Panc1 (cell line): ENCODE measurements at regions not wholly inside any gene's neighbourhood (a gene's known extent, or its start where the extent isn't known, plus 50 kb on each side); places are given as distances from the start of the nearest gene placed in this dataset.

Experiments used
- ATAC-seq: fragments of 200-7000 bp; cut with Tn5 transposase; 2 replicates; pipeline ENCODE4 v1.9.1; 2020; ENCODE audit warnings: mild to moderate bottlenecking, moderate library complexity
- BruUV-seq: library from RNA; stranded (reverse); fragments of 400-500 nt; replicated peaks from 2 replicates; lab custom pipeline; 2021; lab: Mats Ljungman, UMichigan
- CTCF ChIA-PET: fragments of 300-600 bp; sonication (Branson Sonifier 250); formaldehyde crosslinking; loops from one replicate; lab custom pipeline; 2022; ENCODE audit warnings: antibody characterized with exemption; lab: Charles Lee
- POLR2A ChIA-PET: fragments of 300-600 bp; sonication (Branson Sonifier 250); formaldehyde crosslinking; loops from one replicate; lab custom pipeline; 2022; ENCODE audit warnings: antibody characterized with exemption; lab: Charles Lee
- DNase-seq: peaks from one replicate; pipeline ENCODE4 v3.0.0-alpha.2; 2010; ENCODE audit warnings: low read depth, low spot score
- H3K27ac ChIP-seq: 2 replicates; pipeline ENCODE4 v1.5.1; 2011; ENCODE audit warnings: mild to moderate bottlenecking, low read length, inconsistent platforms
- H3K27me3 ChIP-seq: fragments of 200-500 bp; sonication (Bioruptor generic); 2 replicates; pipeline ENCODE4 v1.6.0; 2014; ENCODE audit warnings: low read length, inconsistent platforms; ENCODE audit not compliant: control insufficient read depth, insufficient read depth
- H3K36me3 ChIP-seq: fragments of 200-500 bp; sonication (Bioruptor generic); 2 replicates; pipeline ENCODE4 v1.5.1; 2014; ENCODE audit warnings: inconsistent platforms, mild to moderate bottlenecking, low read length, moderate library complexity; ENCODE audit not compliant: control insufficient read depth, insufficient read depth
- H3K4me1 ChIP-seq: 2 replicates; pipeline ENCODE4 v1.5.1; 2011; ENCODE audit warnings: inconsistent platforms, mild to moderate bottlenecking, low read length, moderate library complexity; ENCODE audit not compliant: control insufficient read depth, insufficient read depth
- H3K4me3 ChIP-seq, 2 experiments: 2 replicates each; pipeline ENCODE4 v1.5.1; 2011 to 2012; ENCODE audit warnings: low read depth in 2 of 2, low read length in 2 of 2, mild to moderate bottlenecking in 2 of 2, inconsistent platforms in 1 of 2, moderate library complexity in 1 of 2
- H3K9me3 ChIP-seq: fragments of 200-500 bp; sonication (Bioruptor generic); 2 replicates; pipeline ENCODE4 v1.5.1; 2014; ENCODE audit warnings: low read depth, mild to moderate bottlenecking, inconsistent platforms, low read length, moderate library complexity; ENCODE audit not compliant: control insufficient read depth, insufficient read depth
- POLR2AphosphoS5 ChIP-seq: IDR thresholded peaks from 2 replicates; pipeline ENCODE4 v1.6.1; 2012; ENCODE audit warnings: mild to moderate bottlenecking, low read depth, low read length, moderate library complexity
- SIN3A ChIP-seq: IDR thresholded peaks from 2 replicates; pipeline ENCODE4 v1.6.1; 2012; ENCODE audit warnings: low read depth, mild to moderate bottlenecking, low read length, moderate library complexity, borderline replicate concordance; ENCODE audit not compliant: insufficient read depth
- TCF7L2 ChIP-seq: IDR thresholded peaks from 2 replicates; pipeline ENCODE4 v1.6.1; 2011; ENCODE audit warnings: mild to moderate bottlenecking, low read depth, low read length, inconsistent platforms
- in situ Hi-C: cut with HindIII; loops from 2 replicates; pipeline ENCODE4 v1.10.0; 2016; ENCODE audit warnings: low sequenced_read_pairs, low pct_unique_long_range_greater_than_20kb
- intact Hi-C: fragments of 100-400 bp; cut with micrococcal nuclease; formaldehyde crosslinking; loops from one replicate; pipeline ENCODE4 v1.10.0; 2022; ENCODE audit not compliant: unreplicated experiment
- TF ChIP-seq, protein P1 (sequence below): fragments of 450-650 bp; IDR thresholded peaks from 2 replicates; pipeline ENCODE4 v1.5.1; 2017; ENCODE audit warnings: mild to moderate bottlenecking
- TF ChIP-seq, protein P2 (sequence below), 2 experiments: IDR thresholded peaks; 2 replicates each; pipeline ENCODE4 v1.6.1; 2011 to 2012; ENCODE audit warnings: low read depth in 2 of 2, control low read depth in 1 of 2, low read length in 1 of 2, mild to moderate bottlenecking in 1 of 2, moderate library complexity in 1 of 2; ENCODE audit not compliant: insufficient read depth in 1 of 2

DNA sequence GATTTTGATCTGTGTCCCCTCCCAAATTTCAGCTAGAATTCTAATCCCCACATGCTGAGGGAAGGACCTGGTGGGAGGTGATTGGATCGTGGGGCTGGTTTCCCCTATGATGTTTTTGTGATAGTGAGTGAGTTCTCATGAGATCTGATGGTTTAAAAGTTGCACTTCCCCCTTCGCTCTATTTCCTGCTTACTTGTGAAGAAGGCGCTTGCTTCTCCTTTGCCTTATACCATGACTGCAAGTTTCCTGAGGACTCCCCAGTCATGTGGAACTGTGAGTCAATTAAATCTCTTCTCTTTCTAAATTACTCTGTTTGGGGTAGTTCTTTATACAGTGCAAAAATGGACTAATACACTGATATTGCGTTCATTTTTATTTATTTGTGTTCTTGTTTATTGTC is 636.8 kb upstream of the LINC00305 start:
- in situ Hi-C loops (no loop called here), intact Hi-C loops (no loop called here)
- DNase-seq (no peak), ATAC-seq (no peak)
- BruUV-seq: no TSS peak
- Histone ChIP-seq H3K9me3 (no peaks in the 10 kb centered on the region), H3K4me1 (no peaks in the 10 kb centered on the region), H3K4me3 (no peak overlapping the region), H3K27ac (no peak overlapping the region), H3K36me3 (no peaks in the 10 kb centered on the region), H3K27me3 (no peaks in the 10 kb centered on the region)
- no peak for TF ChIP-seq POLR2AphosphoS5
- TF ChIP-seq SIN3A: no peak
- TF ChIP-seq, protein P1, sequence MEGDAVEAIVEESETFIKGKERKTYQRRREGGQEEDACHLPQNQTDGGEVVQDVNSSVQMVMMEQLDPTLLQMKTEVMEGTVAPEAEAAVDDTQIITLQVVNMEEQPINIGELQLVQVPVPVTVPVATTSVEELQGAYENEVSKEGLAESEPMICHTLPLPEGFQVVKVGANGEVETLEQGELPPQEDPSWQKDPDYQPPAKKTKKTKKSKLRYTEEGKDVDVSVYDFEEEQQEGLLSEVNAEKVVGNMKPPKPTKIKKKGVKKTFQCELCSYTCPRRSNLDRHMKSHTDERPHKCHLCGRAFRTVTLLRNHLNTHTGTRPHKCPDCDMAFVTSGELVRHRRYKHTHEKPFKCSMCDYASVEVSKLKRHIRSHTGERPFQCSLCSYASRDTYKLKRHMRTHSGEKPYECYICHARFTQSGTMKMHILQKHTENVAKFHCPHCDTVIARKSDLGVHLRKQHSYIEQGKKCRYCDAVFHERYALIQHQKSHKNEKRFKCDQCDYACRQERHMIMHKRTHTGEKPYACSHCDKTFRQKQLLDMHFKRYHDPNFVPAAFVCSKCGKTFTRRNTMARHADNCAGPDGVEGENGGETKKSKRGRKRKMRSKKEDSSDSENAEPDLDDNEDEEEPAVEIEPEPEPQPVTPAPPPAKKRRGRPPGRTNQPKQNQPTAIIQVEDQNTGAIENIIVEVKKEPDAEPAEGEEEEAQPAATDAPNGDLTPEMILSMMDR: no peak
- TF ChIP-seq TCF7L2: no peak
- TF ChIP-seq, protein P2, sequence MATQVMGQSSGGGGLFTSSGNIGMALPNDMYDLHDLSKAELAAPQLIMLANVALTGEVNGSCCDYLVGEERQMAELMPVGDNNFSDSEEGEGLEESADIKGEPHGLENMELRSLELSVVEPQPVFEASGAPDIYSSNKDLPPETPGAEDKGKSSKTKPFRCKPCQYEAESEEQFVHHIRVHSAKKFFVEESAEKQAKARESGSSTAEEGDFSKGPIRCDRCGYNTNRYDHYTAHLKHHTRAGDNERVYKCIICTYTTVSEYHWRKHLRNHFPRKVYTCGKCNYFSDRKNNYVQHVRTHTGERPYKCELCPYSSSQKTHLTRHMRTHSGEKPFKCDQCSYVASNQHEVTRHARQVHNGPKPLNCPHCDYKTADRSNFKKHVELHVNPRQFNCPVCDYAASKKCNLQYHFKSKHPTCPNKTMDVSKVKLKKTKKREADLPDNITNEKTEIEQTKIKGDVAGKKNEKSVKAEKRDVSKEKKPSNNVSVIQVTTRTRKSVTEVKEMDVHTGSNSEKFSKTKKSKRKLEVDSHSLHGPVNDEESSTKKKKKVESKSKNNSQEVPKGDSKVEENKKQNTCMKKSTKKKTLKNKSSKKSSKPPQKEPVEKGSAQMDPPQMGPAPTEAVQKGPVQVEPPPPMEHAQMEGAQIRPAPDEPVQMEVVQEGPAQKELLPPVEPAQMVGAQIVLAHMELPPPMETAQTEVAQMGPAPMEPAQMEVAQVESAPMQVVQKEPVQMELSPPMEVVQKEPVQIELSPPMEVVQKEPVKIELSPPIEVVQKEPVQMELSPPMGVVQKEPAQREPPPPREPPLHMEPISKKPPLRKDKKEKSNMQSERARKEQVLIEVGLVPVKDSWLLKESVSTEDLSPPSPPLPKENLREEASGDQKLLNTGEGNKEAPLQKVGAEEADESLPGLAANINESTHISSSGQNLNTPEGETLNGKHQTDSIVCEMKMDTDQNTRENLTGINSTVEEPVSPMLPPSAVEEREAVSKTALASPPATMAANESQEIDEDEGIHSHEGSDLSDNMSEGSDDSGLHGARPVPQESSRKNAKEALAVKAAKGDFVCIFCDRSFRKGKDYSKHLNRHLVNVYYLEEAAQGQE (IDR thresholded peaks at IDR 0.05; ENCODE audit: insufficient read depth in 1 of 2, low read depth in 2 of 2, low read length in 1 of 2): no peak
- CTCF ChIA-PET: no interaction called here
- POLR2A ChIA-PET: no interaction called here

DNA sequence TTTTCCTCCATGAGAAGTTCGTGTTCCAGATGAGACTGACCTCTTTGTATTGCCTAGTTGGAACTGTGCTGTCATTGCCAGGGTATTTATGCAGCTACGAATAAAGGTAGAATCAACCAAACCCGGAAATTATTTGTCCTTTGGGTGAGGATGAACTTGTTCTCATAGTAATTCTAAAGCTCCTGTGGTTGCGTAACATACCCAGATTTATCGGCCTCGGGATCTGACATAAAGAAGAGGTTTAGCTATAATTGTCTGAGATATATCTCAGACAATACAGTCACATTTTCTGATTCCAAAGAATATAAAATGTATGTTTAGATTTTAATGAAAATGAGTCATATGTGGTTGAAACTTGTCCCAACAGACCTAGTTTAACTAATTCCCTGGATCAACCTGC is 628.7 kb upstream of the LINC00305 start:
- BruUV-seq: no TSS peak
- no peaks in the 10 kb centered on the region for H3K36me3 ChIP-seq
- no peak for TF ChIP-seq POLR2AphosphoS5
- no peaks in the 10 kb centered on the region for H3K4me1 ChIP-seq
- no peak overlapping the region for H3K4me3 ChIP-seq
- in situ Hi-C loops (no loop called here), intact Hi-C loops (no loop called here)
- CTCF ChIA-PET: no interaction called here
- no peaks in the 10 kb centered on the region for H3K9me3 ChIP-seq
- H3K27ac ChIP-seq: no peak overlapping the region
- no peaks in the 10 kb centered on the region for H3K27me3 ChIP-seq
- DNase-seq (no peak), ATAC-seq (no peak)
- POLR2A ChIA-PET: no interaction called here

DNA sequence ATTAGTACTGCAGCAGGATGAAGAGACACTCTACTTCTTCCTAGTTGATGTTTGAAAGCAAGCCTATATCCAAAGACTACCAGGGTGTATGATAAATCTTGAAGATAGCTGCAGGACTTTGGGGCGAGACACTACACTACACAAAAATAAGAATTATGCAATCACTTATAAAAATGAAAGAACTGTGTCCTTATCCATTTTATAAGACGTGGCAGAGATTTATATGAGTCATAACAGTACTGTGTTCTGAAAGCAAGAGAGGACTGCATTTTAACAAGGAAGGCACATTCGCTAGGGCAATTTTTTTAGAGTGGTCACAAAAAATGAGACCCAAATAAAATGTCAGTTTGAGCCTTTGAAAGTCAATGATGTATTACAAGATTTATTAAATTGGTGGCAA is 617.0 kb upstream of the LINC00305 start:
- intact Hi-C loops (no loop called here), in situ Hi-C loops (no loop called here)
- no peaks in the 10 kb centered on the region for H3K9me3 ChIP-seq
- DNase-seq: no peak
- CTCF ChIA-PET: no interaction called here
- no peak for ATAC-seq
- no peak overlapping the region for H3K4me3 ChIP-seq
- H3K27ac ChIP-seq: no peak overlapping the region
- H3K4me1 ChIP-seq: no peaks in the 10 kb centered on the region
- POLR2A ChIA-PET: no interaction called here
- BruUV-seq: no TSS peak
- TF ChIP-seq, protein P2 (IDR thresholded peaks at IDR 0.05; ENCODE audit: insufficient read depth in 1 of 2, low read depth in 2 of 2, low read length in 1 of 2): no peak
- TF ChIP-seq, protein P1: no peak
- TF ChIP-seq TCF7L2 (no peak), POLR2AphosphoS5 (no peak), SIN3A (no peak)
- H3K27me3 ChIP-seq: no peaks in the 10 kb centered on the region
- H3K36me3 ChIP-seq: no peaks in the 10 kb centered on the region
